ENCODE measurements at regions not wholly inside any gene's neighbourhood (a gene's known extent, or its start where the extent isn't known, plus 50 kb on each side); places are given as distances from the start of the nearest gene placed in this dataset.
"Not testable (repeated sequence)": the region's sequence is repeated elsewhere in the genome, so short reads cannot be mapped to it uniquely, and the experiment has no call there.

DNA sequence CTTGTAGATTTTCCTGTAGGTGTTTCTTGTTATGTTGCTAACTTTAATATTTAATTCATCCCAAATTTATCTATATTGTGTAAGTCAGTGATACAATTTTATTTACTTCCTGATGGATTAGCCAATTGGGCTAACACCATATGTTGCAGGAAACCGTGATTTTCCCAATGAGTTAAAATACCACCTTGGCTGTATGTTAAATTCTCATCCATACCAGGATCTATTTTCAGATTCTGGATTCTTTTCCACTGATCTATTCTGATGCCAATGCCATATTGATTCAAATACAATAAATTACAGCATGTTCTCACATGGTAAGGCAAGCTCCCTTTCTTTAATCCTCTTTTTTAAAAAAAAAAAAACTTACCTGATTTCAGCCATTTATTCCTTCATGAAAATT, 85.8 kb upstream of the DNAJC10 start:
- ChIA-PET POLR2A (no interaction called here), CTCF (no interaction called here)

DNA sequence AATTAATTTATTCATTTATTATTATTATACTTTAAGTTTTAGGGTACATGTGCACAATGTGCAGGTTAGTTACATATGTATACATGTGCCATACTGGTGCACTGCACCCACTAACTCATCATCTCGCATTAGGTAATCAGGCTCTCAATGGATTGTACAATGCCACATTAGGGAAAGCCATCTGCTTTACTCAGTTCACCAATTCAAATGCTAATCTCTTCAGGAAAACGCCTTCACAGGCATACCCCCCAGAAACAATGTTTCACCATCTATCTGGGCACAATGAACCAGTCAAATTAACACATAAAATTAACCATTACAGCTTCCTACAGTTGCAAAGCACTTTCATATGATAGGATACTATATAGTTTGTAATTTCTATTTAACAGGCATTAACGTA, 84.8 kb upstream of the DNAJC10 start:
- ChIA-PET POLR2A (no interaction called here), CTCF (no interaction called here)

DNA sequence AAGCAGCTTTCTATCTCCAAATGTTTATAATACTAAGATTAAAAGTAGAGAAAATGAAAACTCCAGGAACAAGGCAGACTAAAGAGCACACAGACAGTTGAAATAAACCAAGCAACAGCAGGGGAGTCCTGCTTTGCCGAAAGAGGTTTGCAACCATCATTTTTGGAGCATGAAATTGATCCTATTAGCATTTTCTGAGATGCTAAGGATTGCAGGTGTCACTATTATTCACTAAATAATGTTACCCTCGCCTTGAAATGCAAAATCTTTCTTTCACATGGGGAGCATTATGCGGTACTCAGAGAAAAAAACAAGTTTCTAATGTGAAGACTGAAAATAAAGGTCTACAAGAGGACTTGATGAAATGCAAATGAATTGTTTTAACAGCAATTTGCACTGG, 81.7 kb upstream of the DNAJC10 start:
- ChIA-PET CTCF (no interaction called here), POLR2A (no interaction called here)

DNA sequence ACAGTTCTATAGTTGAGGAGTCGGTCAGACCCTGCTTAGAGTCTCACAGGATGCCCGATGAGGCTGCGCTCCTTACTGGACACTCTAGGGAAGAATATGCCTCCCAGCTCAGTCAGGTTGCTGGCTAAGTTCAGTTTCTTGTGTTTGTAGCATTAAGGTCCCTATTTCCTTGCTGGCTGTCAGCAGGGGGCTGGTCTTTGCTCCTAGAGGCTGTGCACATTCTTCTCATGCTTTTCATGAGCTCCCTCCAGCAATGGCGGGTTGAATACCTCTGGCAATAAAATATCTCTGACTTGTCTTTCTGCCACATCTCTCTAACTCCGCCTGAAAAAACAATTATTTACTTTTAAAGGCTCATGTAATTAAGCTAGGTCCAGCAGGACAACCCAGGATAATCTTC, 79.4 kb upstream of the DNAJC10 start:
- ChIA-PET CTCF (no interaction called here), POLR2A (no interaction called here)

DNA sequence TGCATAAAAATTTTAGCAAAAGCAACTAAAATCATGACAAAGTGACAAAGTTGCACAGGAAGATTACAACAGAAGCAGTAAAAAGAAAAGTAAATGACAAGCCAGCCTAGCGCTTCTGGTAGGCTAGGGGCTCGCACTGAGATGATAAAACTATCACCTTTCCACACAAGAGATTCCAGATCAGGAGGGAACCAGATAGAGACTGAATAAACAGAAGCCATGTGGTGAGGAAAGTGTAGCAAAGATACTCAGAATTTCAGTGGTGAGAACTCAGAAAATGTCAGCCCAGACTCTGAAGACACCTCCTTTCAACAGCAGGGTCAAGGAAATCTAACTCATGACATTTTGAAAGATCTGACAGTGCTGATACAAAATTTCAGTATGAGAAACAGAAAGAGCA, 77.4 kb upstream of the DNAJC10 start:
- ChIA-PET CTCF (no interaction called here), POLR2A (no interaction called here)

DNA sequence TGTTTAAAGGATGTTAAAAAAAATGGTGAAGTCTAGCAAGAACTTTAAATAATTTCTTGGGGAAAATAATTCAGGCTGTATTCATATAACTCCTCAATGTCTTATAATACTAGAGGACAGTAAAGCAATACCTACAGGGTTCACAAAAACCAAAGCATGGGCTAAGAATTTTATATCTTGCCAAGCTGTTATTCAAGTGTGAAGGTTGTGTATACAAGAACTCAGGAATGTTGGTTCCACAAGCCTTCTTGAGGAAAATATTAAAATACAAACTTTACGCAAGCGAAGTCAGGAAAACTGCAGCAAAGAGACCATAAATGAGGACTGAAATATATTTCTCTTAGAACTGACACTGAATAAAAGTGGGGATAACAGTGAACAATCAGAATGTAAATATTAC, 76.1 kb upstream of the DNAJC10 start:
- CTCF ChIA-PET: no interaction called here
- POLR2A ChIA-PET: no interaction called here

DNA sequence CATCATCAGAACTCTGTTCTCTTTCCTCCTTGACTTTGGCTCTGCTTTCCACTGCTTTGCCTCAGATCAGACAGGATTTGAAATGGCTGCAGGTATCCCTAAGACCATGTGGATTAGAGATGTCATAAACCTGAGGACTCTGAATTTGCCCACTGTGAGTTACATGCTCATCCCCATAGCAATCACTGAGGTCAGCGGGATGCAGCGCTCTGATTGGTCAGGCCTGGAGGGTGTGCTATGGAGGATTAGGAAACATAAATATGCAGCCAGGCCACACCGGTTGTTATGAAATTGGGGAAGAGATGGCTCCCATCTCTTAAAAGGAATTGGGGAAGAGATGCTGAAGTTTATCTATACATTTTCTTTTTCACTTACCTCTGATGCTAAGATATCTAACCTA, 73.7 kb upstream of the DNAJC10 start:
- ChIA-PET POLR2A (no interaction called here), CTCF (no interaction called here)

DNA sequence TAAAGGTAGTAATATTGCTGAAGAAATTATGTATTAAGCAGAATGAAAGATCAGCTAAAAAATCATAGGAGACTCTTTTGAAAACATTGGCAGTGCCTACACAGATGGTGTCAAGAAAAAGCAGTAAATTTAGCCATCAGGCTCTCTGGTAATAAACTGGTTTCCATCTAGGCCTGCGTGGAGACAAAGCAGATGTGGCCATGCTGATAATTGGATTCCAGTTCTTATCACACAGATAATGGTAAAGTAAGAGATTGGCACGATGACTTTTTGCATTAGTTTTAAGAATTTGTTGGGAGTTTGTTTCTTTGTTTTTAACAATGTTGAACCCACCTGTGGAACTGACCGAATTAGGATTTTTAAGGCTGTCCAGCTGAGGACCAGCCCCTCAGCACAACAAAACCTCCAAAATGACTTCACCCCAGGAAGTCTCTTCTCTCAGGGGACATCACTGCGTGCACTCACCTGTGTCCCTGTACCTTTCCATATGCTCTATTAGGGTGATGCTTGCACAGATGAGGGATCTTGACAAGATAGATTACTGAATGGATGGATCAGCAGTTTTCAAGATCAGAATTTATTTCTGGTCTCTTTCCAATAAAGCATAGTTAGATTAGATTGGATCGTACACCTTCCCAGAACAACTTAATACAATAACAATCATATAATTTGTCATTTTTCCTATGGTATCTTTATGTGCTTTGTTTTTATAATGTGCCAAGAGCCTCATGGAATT, 69.1 kb upstream of the DNAJC10 start:
- CTCF ChIA-PET: no interaction called here
- POLR2A ChIA-PET: no interaction called here

DNA sequence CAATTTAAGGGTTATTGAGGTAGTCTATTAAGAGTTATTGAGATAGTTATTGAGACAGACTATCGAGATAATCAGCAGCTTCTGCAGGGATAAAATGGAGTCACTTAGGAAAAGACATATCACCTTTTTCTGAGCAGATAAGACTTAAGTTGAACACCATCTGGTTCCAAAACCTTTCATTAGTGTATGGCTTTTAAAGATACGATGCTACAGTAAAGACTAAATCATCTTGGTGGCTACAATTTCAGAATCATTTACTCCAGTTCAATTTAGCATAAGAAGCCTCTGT, 68.6 kb upstream of the DNAJC10 start:
- ChIA-PET CTCF (no interaction called here), POLR2A (no interaction called here)

DNA sequence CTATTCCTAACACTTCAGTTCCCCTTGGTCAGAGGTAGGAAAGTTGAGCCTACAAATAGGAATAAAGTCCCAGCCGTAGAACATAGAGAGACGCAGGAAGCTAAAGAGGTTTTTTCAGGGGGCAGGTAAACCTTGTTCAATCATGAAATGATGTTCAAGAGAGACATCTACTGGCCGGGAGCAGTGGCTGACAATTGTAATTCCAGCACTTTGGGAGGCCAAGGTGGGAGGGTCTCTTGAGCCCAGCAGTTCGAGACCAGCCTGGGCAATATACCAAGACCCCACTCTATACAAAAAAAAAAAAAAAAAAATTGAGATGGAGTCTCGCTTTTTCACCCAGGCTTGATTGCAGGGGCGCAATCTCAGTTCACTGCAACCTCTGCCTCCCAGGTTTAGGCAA, 66.7 kb upstream of the DNAJC10 start:
- CTCF ChIA-PET: interaction anchor here (1.0 kb wide), 2 partner anchors 17 to 463 kb away, joined by 3 read pairs; no protein-coding TSS in a partner anchor
- POLR2A ChIA-PET: no interaction called here

DNA sequence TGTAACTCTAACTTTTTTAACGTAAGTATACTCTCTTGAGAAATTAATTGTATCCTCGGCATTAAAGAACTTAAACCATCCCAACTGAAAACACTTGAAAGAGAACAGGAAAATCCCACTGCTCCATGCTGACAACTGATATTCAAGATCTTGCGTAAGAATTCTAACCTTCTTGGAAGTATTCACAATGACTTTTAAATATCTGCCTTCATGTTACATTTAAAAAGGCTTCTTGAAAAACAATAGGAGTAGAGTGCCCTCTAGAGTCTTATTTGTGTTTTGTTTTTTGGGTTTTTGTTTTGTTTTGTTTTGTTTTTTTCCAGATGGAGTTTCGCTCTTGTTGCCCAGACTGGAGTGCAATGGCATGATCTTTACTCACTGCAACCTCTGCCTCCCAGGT, 65.4 kb upstream of the DNAJC10 start:
- POLR2A ChIA-PET: no interaction called here
- CTCF ChIA-PET: no interaction called here

DNA sequence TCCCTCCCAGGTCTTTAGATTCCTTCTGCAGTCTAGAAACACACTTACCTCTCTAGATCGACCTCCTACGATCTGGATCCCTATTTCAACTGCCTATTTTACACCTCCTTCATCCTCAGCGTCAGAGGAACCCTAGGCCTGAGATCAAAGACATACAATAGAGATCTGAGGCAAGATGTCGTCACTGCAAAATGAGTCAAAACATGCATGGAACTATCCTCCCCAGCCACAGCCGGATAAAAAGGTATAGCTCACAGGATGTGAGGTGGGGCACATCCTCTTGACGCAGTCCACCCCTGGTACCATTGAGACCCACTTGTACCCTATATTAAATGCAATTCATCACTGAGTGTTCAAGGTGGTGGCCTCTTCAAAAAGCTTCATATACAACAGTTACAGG, 63.7 kb upstream of the DNAJC10 start:
- POLR2A ChIA-PET: interaction anchor here (0.5 kb wide), 1 partner anchor 407 kb away, joined by 6 read pairs; no protein-coding TSS in a partner anchor
- CTCF ChIA-PET: interaction anchor here (0.9 kb wide), 1 partner anchor 411 kb away, joined by 3 read pairs; no protein-coding TSS in a partner anchor

DNA sequence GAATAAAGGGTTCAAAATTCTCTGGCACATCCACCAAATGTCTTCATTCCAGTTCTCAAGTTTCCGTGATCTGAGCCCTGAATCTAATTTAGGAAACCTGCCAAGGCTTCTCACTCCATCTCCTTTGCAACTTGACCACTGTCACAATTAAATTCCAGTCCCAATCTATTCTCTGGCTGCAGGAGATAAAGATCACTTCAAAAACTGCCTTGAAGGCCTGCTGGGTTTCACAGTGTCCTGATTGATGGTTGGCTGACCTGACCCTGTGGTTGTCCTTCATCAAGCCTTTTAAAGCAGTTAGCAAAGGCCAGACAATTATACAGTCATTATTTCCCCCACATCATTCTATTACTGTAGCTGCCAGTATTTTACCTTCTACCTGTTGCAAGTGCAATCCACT, 60.3 kb upstream of the DNAJC10 start:
- ChIA-PET CTCF (interaction anchor here (0.9 kb wide), 1 partner anchor 11 kb away, joined by 4 read pairs; no protein-coding TSS in a partner anchor), POLR2A (no interaction called here)

DNA sequence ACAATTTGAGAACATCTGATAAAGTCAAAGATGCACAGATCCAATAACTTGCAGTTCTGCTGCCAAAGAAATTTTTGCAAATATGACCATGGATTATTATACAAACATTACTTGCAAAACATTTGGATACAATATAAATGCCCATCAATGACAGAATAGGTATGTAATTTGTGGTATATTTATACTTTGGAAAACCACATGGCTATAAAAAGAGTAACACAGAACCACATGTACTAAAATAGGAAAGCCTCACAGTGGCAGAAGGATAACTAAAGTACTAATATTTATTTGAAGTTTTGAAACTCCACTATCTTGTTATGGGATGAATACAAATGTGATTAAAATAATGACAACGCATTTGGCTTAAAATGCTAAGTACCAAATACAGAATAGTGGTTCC, 51.8 kb upstream of the DNAJC10 start:
- ChIA-PET POLR2A (no interaction called here), CTCF (no interaction called here)

DNA sequence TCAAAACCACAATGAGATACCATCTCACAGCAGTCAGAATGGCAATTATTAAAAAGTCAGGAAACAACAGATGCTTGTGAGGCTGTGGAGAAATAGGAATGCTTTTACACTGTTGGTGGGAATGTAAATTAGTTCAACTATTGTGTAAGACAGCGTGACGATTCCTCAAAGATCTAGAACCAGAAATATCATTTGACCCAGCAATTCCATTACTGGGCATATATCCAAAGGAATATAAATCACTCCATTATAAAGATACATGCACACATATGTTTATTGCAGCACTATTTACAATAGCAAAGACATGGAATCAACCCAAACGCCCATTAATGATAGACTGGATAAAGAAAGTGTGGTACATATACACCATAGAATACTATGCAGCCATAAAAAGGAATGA, 50.6 kb upstream of the DNAJC10 start:
- CTCF ChIA-PET, POLR2A ChIA-PET: not testable (repeated sequence)
